ENCODE measurements at regions not wholly inside any gene's neighbourhood (a gene's known extent, or its start where the extent isn't known, plus 50 kb on each side); places are given as distances from the start of the nearest gene placed in this dataset.
A peak's percentile ranks its signal among the peaks of the same experiment; 100 is the strongest.

GRCh38 chr18:10365901-10366300 is 88.5 kb upstream of the APCDD1 start:
- H3K27me3 ChIP-seq: no peaks in the 10 kb centered on the region
- DNase-seq: no peak
- no peak overlapping the region for H3K4me3 ChIP-seq
- peaks cover 0 to 19% of the 10 kb centered on the region in 2 donors for H3K9me3 ChIP-seq
- H3K36me3 ChIP-seq: no peaks in the 10 kb centered on the region
- intact Hi-C loops (cut with DNase I): no loop called here
- TF ChIP-seq, protein P1, sequence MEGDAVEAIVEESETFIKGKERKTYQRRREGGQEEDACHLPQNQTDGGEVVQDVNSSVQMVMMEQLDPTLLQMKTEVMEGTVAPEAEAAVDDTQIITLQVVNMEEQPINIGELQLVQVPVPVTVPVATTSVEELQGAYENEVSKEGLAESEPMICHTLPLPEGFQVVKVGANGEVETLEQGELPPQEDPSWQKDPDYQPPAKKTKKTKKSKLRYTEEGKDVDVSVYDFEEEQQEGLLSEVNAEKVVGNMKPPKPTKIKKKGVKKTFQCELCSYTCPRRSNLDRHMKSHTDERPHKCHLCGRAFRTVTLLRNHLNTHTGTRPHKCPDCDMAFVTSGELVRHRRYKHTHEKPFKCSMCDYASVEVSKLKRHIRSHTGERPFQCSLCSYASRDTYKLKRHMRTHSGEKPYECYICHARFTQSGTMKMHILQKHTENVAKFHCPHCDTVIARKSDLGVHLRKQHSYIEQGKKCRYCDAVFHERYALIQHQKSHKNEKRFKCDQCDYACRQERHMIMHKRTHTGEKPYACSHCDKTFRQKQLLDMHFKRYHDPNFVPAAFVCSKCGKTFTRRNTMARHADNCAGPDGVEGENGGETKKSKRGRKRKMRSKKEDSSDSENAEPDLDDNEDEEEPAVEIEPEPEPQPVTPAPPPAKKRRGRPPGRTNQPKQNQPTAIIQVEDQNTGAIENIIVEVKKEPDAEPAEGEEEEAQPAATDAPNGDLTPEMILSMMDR (IDR thresholded peaks at IDR 0.05): no peak
- no peak for ATAC-seq
- H3K4me1 ChIP-seq: no peaks in the 10 kb centered on the region
- H3K27ac ChIP-seq: no peak overlapping the region

- Histone ChIP-seq H3K4me1 (no peaks in the 10 kb centered on the region), H3K27me3 (no peaks in the 10 kb centered on the region), H3K27ac (no peak overlapping the region), H3K36me3 (no peaks in the 10 kb centered on the region), H3K9me3 (peaks cover 0 to 18% of the 10 kb centered on the region in 2 donors), H3K4me3 (no peak overlapping the region)
- DNase-seq: no peak
- TF ChIP-seq, protein P1 (IDR thresholded peaks at IDR 0.05): no peak
- peak; percentile 26 for ATAC-seq
- intact Hi-C loops (cut with DNase I): no loop called here
Measured at GRCh38 chr18:10367836-10368235, 86.6 kb upstream of the APCDD1 start.

GRCh38 chr18:10368456-10369453 is 85.7 kb upstream of the APCDD1 start:
- H3K9me3 ChIP-seq: peaks cover 0 to 13% of the 10 kb centered on the region in 2 donors
- no peak overlapping the region for H3K4me3 ChIP-seq
- no peaks in the 10 kb centered on the region for H3K4me1 ChIP-seq
- no peaks in the 10 kb centered on the region for H3K36me3 ChIP-seq
- TF ChIP-seq, protein P1 (IDR thresholded peaks at IDR 0.05): no peak
- ATAC-seq (no peak), DNase-seq (no peak)
- no peak overlapping the region for H3K27ac ChIP-seq
- no peaks in the 10 kb centered on the region for H3K27me3 ChIP-seq
- intact Hi-C loops (cut with DNase I): no loop called here

GRCh38 chr18:10370716-10371115 is 83.7 kb upstream of the APCDD1 start:
- DNase-seq: no peak
- intact Hi-C loops (cut with DNase I): no loop called here
- TF ChIP-seq, protein P1 (IDR thresholded peaks at IDR 0.05): no peak
- no peaks in the 10 kb centered on the region for H3K4me1 ChIP-seq
- H3K36me3 ChIP-seq: no peaks in the 10 kb centered on the region
- H3K27me3 ChIP-seq: no peaks in the 10 kb centered on the region
- no peak for ATAC-seq
- no peak overlapping the region for H3K4me3 ChIP-seq
- no peaks in the 10 kb centered on the region for H3K9me3 ChIP-seq
- no peak overlapping the region for H3K27ac ChIP-seq

- no peak for ATAC-seq
- no peaks in the 10 kb centered on the region for H3K4me1 ChIP-seq
Measured at GRCh38 chr18:10371165-10371564, 83.3 kb upstream of the APCDD1 start.

More at GRCh38 chr18:10371165-10371564, 83.3 kb upstream of the APCDD1 start:
- H3K9me3 ChIP-seq: no peaks in the 10 kb centered on the region
- no peak overlapping the region for H3K27ac ChIP-seq
- DNase-seq: no peak
- TF ChIP-seq, protein P1 (IDR thresholded peaks at IDR 0.05): no peak
- H3K4me3 ChIP-seq: no peak overlapping the region
- intact Hi-C loops (cut with DNase I): no loop called here
- H3K27me3 ChIP-seq: no peaks in the 10 kb centered on the region
- H3K36me3 ChIP-seq: no peaks in the 10 kb centered on the region
